GM19324 (cell line): ENCODE measurements at regions not wholly inside any gene's neighbourhood (a gene's known extent, or its start where the extent isn't known, plus 50 kb on each side); places are given as distances from the start of the nearest gene placed in this dataset.

Source experiments
- ATAC-seq: cut with Tn5 transposase; IDR thresholded peaks from one replicate; pipeline ENCODE4 v1.9.1; 2021; ENCODE audit warnings: mild to moderate bottlenecking, moderate library complexity; ENCODE audit not compliant: unreplicated experiment, low FRiP score

DNA sequence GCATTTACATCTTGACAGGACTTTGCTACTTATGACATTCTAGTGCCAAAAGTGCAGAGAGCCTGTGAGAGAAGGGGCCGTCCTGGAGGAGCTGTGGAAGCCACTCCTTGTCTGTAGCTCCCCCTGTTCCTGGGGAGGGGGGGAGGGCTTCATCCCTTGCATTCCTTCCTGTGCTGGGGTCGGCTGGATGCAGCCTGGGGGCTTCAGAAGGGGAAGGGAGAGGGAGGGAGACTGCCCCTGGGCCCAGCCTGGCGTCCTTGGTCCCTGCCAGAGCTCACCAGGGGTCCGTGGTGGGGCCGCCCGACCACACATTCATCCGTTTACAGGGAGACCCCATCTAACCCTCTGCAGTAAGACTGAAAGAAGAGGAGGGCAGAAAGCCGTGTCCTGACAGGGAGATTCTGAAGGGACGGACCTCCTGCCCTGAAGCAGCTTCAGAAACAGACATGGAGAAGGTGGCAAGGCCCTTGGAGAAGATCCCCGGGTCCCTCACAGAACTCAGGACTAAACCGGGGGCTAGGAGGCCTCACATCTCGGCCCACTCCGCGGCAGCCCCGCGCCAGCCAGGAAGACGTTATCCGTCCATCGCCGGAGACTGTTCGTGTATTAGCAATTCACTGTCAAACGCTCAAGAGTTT, 258.3 kb upstream of the SALL3 start:
- ATAC-seq = no peak

DNA sequence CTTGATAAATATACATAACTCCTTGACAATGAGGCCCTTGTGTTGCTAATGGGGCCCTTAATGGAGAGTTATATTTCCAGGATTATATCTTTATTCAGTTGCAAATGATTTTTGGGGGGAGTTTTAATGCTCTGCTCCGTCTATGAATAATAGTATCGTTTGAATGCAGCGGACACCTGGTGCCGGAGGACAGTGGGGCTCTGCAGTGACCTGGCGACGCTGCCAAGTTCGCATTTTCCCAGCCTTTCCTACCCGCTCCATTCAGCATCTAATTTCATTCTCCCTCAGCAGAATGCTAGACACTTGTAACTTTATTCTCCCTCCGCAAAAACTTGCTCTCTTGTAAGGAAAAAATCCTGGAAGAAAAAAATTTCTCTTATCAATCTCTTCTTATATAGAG, 257.6 kb upstream of the SALL3 start:
- no peak for ATAC-seq

DNA sequence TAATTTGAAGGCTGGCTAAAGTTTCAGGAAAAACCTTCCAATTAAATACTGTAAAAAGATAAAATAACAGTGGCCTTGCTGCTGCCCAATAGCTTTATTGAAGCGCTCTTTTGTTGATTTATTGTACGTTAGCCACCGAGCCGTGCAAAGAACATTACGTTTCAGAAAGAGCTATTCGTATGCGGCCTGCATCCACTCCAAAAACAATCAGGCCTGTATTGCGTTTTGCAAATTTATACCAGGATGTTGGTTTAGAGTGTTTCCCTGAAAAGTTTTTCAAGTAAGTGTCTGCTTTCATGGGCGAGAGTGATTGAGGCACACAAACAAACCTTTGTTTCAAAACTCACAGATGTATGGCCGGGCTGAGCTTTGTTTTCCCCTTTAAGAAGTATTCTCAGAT, 257.2 kb upstream of the SALL3 start:
- ATAC-seq = no peak

- no peak for ATAC-seq
These were observed 256.5 kb upstream of the SALL3 start for GRCh38 chr18:78722929-78723710.

DNA sequence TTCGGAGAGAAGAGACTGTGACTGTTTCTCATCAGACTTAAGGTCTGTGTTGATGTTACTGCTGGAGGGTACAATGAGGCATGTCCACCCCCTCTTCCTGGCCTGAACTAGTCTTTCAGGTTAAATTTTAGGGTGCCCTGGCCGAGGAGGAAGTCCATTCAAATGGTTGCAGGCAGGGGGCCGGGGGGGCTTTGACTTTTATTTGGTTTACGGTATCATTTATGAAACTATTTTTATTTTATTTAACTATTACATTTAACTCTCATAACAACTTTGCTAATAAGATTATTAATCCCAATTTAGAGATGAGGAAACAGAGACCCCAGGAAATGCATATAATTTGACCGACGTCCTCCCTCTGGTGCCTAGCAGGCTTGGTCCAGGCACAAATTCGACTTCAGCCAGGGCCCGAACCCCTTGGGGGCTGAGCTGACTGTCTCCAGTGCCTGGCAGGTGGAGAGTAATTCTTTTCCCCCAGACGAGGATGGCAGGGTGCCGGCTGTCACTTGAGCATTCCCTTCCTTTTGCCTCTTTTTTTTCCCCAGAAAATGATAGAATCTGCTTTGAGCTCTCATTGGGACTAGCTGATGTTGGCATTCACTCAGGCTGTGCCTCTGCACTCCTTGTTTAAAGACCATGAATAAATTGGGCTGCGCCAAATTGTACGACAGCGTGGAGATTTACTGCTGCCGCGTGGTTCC, 255.3 kb upstream of the SALL3 start:
- ATAC-seq = no peak

DNA sequence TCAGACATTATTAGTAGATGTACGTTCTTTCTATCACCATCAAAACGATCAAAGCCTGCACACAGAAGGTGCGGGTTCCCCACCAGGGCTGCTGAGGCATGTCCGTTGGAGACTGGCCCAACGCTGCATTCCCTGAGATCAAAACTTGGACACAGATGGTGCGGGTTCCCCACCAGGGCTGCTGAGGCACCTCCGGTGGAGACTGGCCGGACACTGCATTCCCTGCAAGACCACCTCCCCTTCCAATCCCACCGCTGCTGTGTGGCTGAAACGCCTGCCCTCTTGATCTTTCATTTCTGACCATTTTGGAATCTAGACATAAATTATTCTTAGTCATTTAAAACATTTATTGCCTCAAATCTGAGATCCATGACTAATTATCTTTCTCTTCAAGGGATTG, 254.2 kb upstream of the SALL3 start:
- ATAC-seq = no peak

DNA sequence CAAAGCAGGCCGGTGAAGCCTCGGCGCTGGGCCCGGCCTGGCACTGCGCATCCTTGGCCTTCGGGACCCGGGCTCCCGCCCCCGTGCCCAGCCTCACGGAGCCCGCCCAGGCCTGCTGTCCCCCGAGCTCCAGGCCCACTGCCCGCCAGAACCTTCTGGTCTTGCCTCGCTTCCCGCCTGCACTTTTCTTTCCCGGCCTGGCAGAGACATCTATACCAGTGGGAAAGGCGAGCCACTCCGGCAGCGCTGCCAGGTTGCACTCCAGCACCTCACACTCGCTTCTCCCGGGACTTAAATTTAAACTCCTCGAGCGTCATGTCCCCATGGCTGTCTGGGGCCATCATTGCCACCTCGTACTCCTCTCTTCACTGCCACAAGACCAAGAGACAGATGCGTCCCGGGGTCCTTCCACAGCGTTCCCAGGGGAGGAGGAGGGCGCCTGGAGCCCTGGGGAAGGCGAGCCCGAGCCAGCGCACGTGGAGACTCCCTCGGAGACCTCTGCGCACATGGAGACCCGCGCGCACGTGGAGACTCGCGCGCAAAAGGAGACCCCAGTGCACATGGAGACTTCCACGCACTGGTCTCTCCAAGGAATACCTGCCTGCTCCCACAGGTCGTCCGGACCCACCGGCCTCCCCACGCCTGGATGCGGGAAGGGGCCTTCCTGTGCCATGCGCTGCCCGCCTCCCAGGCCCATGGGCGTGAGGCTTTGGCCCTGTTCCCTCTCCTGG, 253.1 kb upstream of the SALL3 start:
- ATAC-seq = no peak

GRCh38 chr18:78727057-78727739, 252.4 kb upstream of the SALL3 start:
- no peak for ATAC-seq

GRCh38 chr18:78727877-78728783, 251.5 kb upstream of the SALL3 start:
- ATAC-seq = no peak

DNA sequence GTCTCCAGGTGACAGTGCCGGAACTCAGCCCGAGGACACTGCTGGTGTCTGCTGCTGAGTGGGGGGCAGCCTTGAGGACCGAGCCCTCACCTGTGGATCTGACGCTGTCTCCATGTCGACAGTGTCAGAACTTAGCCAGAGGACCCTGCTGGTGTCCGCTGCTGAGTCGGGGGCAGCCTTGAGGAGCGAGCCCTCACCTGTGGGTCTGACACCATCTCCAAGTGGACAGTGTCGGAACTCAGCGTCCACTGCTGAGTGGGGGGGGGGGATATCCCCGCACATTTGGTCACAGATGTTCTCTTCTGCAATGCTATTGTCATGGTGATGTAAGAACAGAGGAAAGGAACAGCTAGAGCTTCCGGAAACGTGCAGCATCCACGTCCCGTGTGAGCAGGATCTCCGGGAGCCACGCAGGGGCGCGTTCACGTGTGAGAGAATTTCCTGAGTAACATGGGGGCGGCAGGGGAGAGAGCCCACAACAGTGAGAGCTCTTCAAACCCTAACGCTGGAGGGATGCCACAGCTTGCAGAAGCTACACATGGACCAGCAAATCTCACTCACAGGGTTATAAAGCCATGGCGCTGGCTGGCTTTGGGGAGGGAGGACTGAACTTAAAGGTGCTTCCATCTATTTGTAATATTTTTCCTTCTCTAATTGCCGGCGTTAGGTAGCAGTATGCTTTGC, 250.7 kb upstream of the SALL3 start:
- no peak for ATAC-seq

- ATAC-seq = no peak
These were observed 249.1 kb upstream of the SALL3 start for GRCh38 chr18:78730546-78730945.

GRCh38 chr18:78731016-78731397, 248.6 kb upstream of the SALL3 start:
- no peak for ATAC-seq

GRCh38 chr18:78731398-78732032, 248.1 kb upstream of the SALL3 start:
- ATAC-seq = no peak

- no peak for ATAC-seq
These were observed 247.1 kb upstream of the SALL3 start for GRCh38 chr18:78732273-78733210.

DNA sequence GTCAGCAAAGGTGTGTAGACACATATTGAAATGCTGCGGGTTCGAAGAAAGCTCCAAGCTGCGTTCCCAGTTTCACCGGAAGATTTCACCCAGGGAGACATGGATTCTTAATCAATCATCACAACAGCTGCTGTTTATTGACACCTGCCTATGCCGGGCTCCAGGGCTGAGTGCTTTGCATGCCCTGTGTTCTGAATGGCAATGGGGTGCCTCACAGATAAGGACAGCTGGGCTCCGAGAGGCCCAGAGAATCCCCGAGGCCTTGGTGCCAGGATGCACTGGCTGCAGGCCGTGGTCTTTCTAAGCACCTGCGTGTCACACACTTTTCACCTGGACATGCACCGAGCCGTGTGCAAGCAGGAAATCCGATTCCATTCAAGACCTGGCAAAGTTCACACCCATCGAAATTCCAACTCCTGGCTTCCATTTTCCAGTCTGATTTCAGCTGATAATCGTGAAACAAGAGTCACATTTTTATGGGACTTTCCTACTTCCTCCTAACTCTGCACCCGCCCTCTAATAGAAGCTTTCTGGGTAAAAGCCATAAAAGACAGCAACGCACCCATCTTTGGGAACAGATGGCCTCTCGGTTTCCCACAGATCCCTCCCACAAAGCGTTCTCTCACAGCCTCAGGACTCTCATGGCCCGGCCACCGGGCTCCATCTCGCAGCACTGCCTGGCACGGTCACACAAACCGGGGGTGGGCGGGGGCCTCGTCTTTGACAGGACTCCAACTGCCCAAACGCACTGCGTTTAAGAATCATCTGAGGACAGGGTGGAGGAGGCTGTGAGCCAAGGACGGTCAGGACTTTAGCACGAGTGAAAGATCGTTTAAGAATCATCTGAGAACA, 245.6 kb upstream of the SALL3 start:
- no peak for ATAC-seq

DNA sequence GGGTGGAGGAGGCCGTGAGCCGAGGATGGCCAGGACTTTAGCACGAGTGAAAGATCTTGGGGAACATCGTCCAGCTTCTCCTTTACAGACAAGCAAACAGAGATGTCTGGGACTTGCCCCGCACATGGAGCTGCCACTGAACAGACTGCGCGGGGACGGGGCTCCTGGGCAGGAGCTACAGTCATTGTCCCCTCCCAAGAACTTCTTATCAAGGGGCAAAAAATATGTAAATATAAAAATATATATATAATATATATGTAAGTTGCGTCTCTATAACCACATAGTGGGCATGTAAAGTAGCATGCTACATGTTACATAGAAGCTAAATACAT, 245.0 kb upstream of the SALL3 start:
- ATAC-seq = no peak
